ENCODE measurements at regions not wholly inside any gene's neighbourhood (a gene's known extent, or its start where the extent isn't known, plus 50 kb on each side); places are given as distances from the start of the nearest gene placed in this dataset.
"Not testable (repeated sequence)": the region's sequence is repeated elsewhere in the genome, so short reads cannot be mapped to it uniquely, and the experiment has no call there.

DNA sequence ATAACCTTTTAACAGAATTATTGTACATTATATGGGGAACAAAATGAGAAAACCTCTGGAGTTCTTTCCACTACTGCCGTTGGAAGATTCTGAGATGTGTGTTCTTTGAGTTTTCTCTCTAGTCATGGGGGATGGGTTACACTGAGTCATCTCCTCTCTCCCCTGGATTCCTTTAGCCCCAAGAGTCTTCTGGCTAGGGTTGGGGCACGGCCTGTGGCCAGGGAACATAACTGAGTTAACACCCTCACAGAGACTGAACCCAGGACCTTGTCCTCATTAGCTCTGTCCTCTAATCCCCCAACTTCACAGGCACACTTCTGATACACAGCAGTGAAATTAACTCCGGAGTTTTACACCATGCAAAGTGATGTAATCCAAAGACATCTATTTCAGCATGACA is 142.3 kb upstream of the F9 start:
- DNase-seq (ENCODE audit: insufficient read length, low spot score), result no peak
- TF ChIP-seq, protein P1, sequence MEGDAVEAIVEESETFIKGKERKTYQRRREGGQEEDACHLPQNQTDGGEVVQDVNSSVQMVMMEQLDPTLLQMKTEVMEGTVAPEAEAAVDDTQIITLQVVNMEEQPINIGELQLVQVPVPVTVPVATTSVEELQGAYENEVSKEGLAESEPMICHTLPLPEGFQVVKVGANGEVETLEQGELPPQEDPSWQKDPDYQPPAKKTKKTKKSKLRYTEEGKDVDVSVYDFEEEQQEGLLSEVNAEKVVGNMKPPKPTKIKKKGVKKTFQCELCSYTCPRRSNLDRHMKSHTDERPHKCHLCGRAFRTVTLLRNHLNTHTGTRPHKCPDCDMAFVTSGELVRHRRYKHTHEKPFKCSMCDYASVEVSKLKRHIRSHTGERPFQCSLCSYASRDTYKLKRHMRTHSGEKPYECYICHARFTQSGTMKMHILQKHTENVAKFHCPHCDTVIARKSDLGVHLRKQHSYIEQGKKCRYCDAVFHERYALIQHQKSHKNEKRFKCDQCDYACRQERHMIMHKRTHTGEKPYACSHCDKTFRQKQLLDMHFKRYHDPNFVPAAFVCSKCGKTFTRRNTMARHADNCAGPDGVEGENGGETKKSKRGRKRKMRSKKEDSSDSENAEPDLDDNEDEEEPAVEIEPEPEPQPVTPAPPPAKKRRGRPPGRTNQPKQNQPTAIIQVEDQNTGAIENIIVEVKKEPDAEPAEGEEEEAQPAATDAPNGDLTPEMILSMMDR (IDR thresholded peaks at IDR 0.05; ENCODE audit: insufficient read depth, missing control alignments), result no peak
- FAIRE-seq, result no peak

DNA sequence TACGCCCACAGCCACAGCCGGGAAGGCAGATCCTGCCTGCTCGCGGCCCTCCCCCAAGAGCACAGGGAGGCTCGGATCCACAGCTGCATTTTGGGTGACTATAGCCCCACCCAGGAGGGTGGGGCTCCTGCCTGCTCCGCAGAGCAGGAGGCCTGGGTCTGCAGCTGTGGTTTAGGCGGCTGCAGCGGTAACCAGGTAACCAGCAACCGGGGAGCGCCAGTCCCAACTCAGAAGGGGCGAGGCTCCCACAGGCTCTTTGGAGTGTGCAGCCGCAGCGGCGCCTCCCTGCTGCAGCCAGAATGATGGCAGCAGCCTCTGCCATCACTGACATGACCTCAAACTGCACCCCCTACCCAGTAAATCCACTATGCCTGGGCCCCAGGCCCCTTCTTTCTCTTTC is 148.0 kb upstream of the F9 start:
- FAIRE-seq, result no peak
- DNase-seq (ENCODE audit: insufficient read length, low spot score), result no peak
- TF ChIP-seq, protein P1 (IDR thresholded peaks at IDR 0.05; ENCODE audit: insufficient read depth, missing control alignments), result no peak

DNA sequence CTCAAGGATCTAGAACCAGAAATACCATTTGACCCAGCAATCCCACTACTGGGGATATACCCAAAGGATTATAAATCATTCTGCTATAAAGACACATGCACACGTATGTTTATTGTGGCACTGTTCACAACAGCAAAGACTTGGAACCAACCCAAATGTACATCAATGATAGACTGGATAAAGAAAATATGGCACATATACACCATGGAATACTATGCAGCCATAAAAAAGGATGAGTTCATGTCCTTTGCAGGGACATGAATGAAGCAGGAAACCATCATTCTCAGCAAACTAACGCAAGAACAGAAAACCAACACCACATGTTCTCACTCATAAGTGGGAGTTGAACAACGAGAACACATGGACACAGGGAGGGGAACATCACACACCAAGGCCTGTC is 154.0 kb upstream of the F9 start:
- DNase-seq (ENCODE audit: insufficient read length, low spot score); FAIRE-seq: not testable (repeated sequence)

DNA sequence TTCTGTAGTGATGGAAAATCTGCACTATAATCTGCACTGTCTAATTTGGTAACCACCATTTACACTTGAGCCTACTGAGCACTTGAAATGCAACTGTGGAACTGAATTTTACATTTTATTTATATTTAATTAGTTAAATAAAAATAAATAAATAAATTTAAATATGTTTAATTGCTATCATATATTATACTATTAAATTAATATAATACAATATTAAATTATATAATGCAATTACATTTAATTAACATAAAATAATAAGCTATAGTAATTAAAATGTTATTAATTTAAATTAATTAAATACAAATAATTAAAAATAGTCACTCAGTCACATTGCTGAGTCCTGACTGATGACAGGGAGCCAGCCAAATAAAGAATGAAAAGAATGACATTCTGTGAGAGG is 170.2 kb upstream of the F9 start:
- TF ChIP-seq, protein P1 (IDR thresholded peaks at IDR 0.05; ENCODE audit: insufficient read depth, missing control alignments), result no peak
- no peak for DNase-seq (ENCODE audit: insufficient read length, low spot score)
- FAIRE-seq, result no peak

DNA sequence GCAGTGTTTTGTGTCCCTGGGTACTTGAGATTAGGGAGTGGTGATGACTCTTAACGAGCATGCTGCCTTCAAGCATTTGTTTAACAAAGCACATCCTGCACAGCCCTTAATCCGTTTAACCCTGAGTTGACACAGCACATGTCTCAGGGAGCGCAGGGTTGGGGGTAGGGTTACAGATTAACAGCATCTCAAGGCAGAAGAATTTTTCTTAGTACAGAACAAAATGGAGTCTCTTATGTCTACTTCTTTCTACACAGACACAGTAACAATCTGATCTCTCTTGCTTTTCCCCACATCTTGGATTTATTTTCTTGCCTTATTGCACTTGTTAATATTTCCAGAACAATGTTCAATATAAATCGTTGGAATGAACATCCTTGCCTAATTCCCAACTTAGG is 187.9 kb upstream of the F9 start:
- DNase-seq (ENCODE audit: insufficient read length, low spot score); FAIRE-seq: not testable (repeated sequence)

DNA sequence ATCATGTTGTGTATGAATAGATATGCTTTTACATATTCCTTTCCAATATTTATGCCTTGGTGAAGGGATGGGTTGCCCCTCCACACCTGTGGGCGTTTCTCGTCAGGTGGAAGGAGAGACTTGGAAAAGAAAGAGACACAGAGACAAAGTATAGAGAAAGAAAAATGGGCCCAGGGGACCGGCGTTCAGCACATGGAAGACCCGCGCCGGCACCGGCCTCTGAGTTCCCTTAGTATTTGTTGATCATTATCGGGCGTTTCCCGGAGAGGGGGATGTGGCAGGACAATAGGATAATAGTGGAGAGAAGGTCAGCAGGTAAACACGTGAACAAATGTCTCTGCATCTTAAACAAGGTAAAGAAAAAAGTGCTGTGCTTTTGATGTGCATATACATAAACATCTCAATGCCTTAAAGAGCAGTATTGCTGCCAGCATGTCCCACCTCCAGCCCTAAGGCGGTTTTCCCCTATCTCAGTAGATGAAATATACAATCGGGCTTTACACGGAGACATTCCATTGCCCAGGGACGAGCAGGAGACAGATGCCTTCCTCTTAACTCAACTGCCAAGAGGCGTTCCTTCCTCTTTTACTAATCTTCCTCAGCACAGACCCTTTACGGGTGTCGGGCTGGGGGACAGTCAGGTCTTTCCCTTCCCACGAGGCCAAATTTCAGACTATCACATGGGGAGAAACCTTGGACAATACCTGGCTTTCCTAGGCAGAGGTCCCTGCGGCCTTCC is 188.5 kb upstream of the F9 start:
- DNase-seq (ENCODE audit: insufficient read length, low spot score); FAIRE-seq: not testable (repeated sequence)

DNA sequence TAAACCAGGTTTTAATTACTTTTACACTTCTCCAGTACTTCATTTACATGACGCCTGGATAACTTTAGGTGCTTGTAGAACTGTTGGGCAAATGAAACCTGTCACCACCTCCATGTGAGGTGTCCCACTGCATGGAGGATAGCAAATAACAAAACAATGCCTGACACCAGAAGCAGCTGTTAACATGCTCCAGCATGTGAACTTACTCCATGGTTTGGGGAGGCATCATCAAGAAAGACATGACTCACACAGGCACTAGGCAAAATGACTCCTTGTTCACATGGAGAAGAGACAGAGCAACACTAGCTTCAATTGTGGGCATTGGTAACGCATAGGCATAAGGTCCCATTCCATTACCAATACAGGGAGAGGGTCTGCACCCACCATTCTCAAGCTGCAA is 198.1 kb upstream of the F9 start:
- FAIRE-seq (no peak), DNase-seq (ENCODE audit: insufficient read length, low spot score) (no peak)
- TF ChIP-seq, protein P1 (IDR thresholded peaks at IDR 0.05; ENCODE audit: insufficient read depth, missing control alignments), result no peak

DNA sequence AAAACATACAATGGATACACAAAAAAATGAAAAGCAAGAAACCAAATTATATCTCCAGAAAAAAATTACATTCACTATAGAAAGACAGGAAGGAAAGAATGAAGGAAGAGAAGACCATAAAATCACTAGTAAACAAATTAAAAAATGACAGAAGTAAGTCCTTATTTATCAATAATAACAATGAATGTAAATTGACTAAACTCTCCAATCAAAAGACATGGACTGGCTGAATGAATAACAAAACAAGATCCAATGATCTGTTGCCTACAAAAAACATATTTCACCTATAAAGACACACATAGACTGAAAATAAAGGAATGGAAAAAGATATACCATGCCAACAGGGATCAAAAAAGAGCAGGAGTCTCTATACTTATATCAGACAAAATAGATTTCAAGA is 203.2 kb upstream of the F9 start:
- DNase-seq (ENCODE audit: insufficient read length, low spot score), result no peak
- TF ChIP-seq, protein P1 (IDR thresholded peaks at IDR 0.05; ENCODE audit: insufficient read depth, missing control alignments), result no peak
- FAIRE-seq, result no peak

DNA sequence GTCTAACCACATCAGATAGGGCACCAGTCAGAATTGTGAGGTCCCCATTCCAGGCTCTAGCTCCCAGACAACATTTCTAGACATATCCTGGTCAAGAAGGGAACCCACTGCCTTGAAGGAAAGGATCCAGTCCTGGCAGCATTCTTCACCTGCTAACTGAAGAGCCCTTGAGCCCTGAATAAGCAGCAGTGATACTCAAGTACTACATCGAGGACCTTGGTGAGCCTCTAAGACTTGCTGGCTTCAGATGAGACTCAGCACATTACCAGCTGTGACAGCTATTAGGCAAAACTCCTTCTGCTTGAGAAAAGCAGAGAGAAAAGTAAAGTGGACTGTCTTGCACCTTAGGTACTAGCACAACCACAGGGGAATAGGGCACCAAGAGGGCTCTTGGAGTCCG is 205.8 kb upstream of the F9 start:
- FAIRE-seq (no peak), DNase-seq (ENCODE audit: insufficient read length, low spot score) (no peak)
- TF ChIP-seq, protein P1 (IDR thresholded peaks at IDR 0.05; ENCODE audit: insufficient read depth, missing control alignments), result no peak

DNA sequence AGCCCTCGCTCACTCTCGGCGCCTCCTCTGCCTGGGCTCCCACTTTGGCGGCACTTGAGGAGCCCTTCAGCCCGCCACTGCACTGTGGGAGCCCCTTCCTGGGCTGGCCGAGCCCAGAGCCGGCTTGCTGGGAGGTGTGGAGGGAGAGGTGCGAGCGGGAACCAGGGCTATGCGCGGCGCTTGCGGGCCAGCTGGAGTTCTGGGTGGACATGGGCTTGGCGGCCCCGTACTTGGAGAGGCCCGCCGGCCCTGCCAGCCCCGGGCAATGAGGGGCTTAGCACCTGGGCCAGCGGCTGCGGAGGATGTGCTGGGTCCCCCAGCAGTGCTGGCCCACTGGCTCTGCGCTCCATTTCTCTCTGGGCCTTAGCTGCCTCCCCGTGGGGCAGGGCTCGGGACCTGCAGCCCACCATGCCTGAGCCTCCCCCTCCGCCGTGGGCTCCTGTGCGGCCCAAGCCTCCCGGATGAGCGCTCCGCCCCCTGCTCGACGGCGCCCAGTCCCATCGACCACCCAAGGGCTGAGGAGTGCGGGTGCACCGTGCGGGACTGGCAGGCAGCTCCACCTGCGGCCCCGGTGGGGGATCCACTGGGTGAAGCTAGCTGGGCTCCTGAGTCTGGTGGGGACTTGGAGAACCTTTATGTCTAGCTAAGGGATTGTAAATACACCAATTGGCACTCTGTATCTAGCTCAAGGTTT is 209.7 kb upstream of the F9 start:
- FAIRE-seq, result not testable (repeated sequence)

DNA sequence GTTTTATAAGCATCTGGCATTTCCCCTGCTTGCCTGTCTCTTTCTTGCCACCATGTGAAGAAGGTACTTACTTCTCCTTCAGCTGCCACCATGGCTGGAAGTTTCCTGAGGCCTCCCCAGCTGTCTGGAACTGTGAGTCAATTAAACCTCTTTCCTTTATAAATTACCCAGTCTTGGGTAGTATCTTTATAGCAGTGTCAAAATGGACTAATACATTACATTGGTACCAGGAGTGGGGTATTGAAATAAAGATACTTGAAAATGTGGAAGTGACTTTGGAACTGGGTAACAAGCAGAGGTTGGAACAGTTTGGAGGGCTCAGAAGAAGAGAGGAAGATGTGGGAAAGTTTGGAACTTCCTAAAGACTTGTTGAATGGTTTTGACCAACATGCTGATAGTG is 223.9 kb upstream of the F9 start:
- not testable (repeated sequence) for FAIRE-seq; DNase-seq (ENCODE audit: insufficient read length, low spot score)

More for the DNA sequence above, 209.7 kb upstream of the F9 start:
- not testable (repeated sequence) for DNase-seq (ENCODE audit: insufficient read length, low spot score)

All from D721Med (cell line).